Stomach smooth muscle (tissue), 2 donors: ENCODE measurements at regions not wholly inside any gene's neighbourhood (a gene's known extent, or its start where the extent isn't known, plus 50 kb on each side); places are given as distances from the start of the nearest gene placed in this dataset.

Source experiments
- H3K27ac ChIP-seq: one replicate; pipeline ENCODE4 v1.7.0; 2013; ENCODE audit warnings: mild to moderate bottlenecking, low read length, inconsistent platforms
- H3K27me3 ChIP-seq, 2 donors: one replicate each; pipeline ENCODE4 v1.7.0; 2013; ENCODE audit warnings: low read length in 2 of 2; ENCODE audit not compliant: insufficient read depth in 2 of 2, control insufficient read depth in 1 of 2
- H3K36me3 ChIP-seq, 2 donors: one replicate each; pipeline ENCODE4 v1.7.0; 2013; ENCODE audit warnings: low read length in 2 of 2; ENCODE audit not compliant: control insufficient read depth in 2 of 2, insufficient read depth in 2 of 2
- H3K4me1 ChIP-seq: one replicate; pipeline ENCODE4 v1.7.0; 2013; ENCODE audit warnings: low read length; ENCODE audit not compliant: control insufficient read depth, insufficient read depth
- H3K4me3 ChIP-seq, 2 donors: one replicate each; pipeline ENCODE4 v1.7.0; 2013; ENCODE audit warnings: low read length in 2 of 2
- H3K9ac ChIP-seq, 2 donors: one replicate each; pipeline ENCODE4 v1.7.0; 2013; ENCODE audit warnings: low read length in 2 of 2, mild to moderate bottlenecking in 1 of 2
- H3K9me3 ChIP-seq, 2 donors: one replicate each; pipeline ENCODE4 v1.7.0; 2013; ENCODE audit warnings: low read length in 2 of 2; ENCODE audit not compliant: control insufficient read depth in 2 of 2
- donor health status: healthy.
- donor health status: Pancreatic carcinoma.

GRCh38 chr5:91222482-91222881, 160.6 kb downstream of the ARRDC3 start:
- Histone ChIP-seq H3K27me3 (no peaks in the 10 kb centered on the region), H3K4me3 (no peak overlapping the region), H3K36me3 (no peaks in the 10 kb centered on the region), H3K9me3 (no peaks in the 10 kb centered on the region), H3K4me1 (no peaks in the 10 kb centered on the region), H3K9ac (no peak overlapping the region), H3K27ac (no peak overlapping the region)

GRCh38 chr5:91221917-91222316, 161.2 kb downstream of the ARRDC3 start:
- H3K9ac ChIP-seq = no peak overlapping the region
- H3K27ac ChIP-seq = no peak overlapping the region
- no peaks in the 10 kb centered on the region for H3K36me3 ChIP-seq
- H3K9me3 ChIP-seq = no peaks in the 10 kb centered on the region
- no peaks in the 10 kb centered on the region for H3K4me1 ChIP-seq
- no peak overlapping the region for H3K4me3 ChIP-seq
- no peaks in the 10 kb centered on the region for H3K27me3 ChIP-seq

GRCh38 chr5:91219803-91220371, 163.2 kb downstream of the ARRDC3 start:
- H3K4me3 ChIP-seq = no peak overlapping the region
- H3K4me1 ChIP-seq = no peaks in the 10 kb centered on the region
- no peaks in the 10 kb centered on the region for H3K27me3 ChIP-seq
- no peak overlapping the region for H3K27ac ChIP-seq
- H3K9ac ChIP-seq = no peak overlapping the region
- no peaks in the 10 kb centered on the region for H3K9me3 ChIP-seq
- H3K36me3 ChIP-seq = no peaks in the 10 kb centered on the region

GRCh38 chr5:91219091-91219802, 163.9 kb downstream of the ARRDC3 start:
- Histone ChIP-seq H3K27ac (no peak overlapping the region), H3K4me1 (no peaks in the 10 kb centered on the region), H3K27me3 (no peaks in the 10 kb centered on the region), H3K4me3 (no peak overlapping the region), H3K36me3 (no peaks in the 10 kb centered on the region), H3K9ac (no peak overlapping the region), H3K9me3 (no peaks in the 10 kb centered on the region)

- Histone ChIP-seq H3K27ac (no peak overlapping the region), H3K9me3 (no peaks in the 10 kb centered on the region), H3K4me1 (peaks cover under 1% of the 10 kb centered on the region), H3K36me3 (no peaks in the 10 kb centered on the region), H3K9ac (no peak overlapping the region), H3K27me3 (no peaks in the 10 kb centered on the region), H3K4me3 (no peak overlapping the region)
Observed at GRCh38 chr5:91217859-91218258, 165.3 kb downstream of the ARRDC3 start.

GRCh38 chr5:91214571-91214970, 168.5 kb downstream of the ARRDC3 start:
- Histone ChIP-seq H3K9ac (no peak overlapping the region), H3K36me3 (no peaks in the 10 kb centered on the region)

More at GRCh38 chr5:91214571-91214970, 168.5 kb downstream of the ARRDC3 start:
- no peak overlapping the region for H3K27ac ChIP-seq
- peaks cover 5% of the 10 kb centered on the region for H3K4me1 ChIP-seq
- no peak overlapping the region for H3K4me3 ChIP-seq
- no peaks in the 10 kb centered on the region for H3K9me3 ChIP-seq
- H3K27me3 ChIP-seq = no peaks in the 10 kb centered on the region
